B cell (primary cell): ENCODE measurements at regions not wholly inside any gene's neighbourhood (a gene's known extent, or its start where the extent isn't known, plus 50 kb on each side); places are given as distances from the start of the nearest gene placed in this dataset.

Experiments
- CTCF ChIP-seq: fragments of 200-600 bp; IDR thresholded peaks from one replicate; pipeline ENCODE4 v1.8.0; 2022; ENCODE audit warnings: antibody characterized with exemption, mild to moderate bottlenecking
- EZH2 ChIP-seq: IDR thresholded peaks from 2 replicates; pipeline ENCODE4 v1.6.1; 2012; ENCODE audit warnings: borderline replicate concordance, low read depth, mild to moderate bottlenecking, moderate library complexity, low read length; ENCODE audit not compliant: insufficient read depth, poor library complexity, severe bottlenecking

DNA sequence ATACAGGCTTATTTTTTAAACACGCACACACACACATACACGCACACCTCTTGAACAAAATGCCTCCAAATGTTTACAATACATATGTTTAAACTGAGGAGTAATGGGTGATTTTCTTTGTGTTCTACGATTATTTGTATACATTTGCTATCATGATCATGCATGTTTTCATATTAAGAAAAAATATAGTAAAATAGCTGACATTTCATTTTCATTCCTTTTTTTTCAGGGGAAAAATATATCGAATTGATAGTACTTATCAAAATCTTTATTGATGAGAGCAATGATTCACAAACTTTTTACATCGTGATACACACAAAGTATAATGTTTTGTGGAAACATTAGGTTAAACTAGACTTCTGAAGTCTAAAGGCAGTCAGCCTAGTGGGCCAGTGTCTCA, 618.9 kb downstream of the TECRL start:
- TF ChIP-seq CTCF: no peak
- TF ChIP-seq EZH2: no peak
